Cardiac fibroblast (primary cell): ENCODE measurements at regions not wholly inside any gene's neighbourhood (a gene's known extent, or its start where the extent isn't known, plus 50 kb on each side); places are given as distances from the start of the nearest gene placed in this dataset.

Experiments
- DNase-seq, 2 donors: peaks; one replicate each; pipeline versions ENCODE4 v3.0.0 to v3.0.0-alpha.2; 2010; ENCODE audit warnings: low read depth in 2 of 2
- H3K4me3 ChIP-seq, 2 donors: replicated peaks in 1 of 2; 1 replicate in 1 of 2; 2 replicates in 1 of 2; pipeline ENCODE4 v1.5.1; 2011; ENCODE audit warnings: low read depth in 2 of 2, low read length in 2 of 2, mild to moderate bottlenecking in 2 of 2, moderate library complexity in 1 of 2
- CTCF ChIP-seq: IDR thresholded peaks from one replicate; pipeline ENCODE4 v1.5.1; 2011; ENCODE audit warnings: low read depth, mild to moderate bottlenecking, low read length, inconsistent platforms

DNA sequence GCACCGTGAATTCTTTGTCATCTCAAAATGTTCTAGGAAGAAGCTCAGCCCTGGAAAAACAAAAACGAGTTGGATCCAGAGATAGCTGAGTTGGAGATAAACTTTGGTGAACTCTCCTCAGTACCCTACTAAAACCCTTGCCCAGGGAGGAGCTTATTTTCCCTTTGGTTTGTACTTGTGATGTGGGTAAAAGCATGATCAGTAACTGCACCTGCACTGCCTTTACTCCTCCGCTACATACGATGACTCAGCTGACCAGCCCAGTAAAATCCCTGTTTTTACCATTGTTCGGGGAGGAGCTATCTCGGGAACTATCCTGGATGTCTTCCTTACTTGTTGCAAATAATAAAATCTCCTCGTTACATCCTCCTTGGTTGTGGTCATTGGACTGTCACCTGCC, 359.3 kb downstream of the SH2D4B start:
- H3K4me3 ChIP-seq: no peak overlapping the region
- no peak for DNase-seq
- TF ChIP-seq CTCF: no peak

GRCh38 chr10:80900661-80901060, 363.0 kb downstream of the SH2D4B start:
- TF ChIP-seq CTCF: no peak
- DNase-seq: no peak
- no peak overlapping the region for H3K4me3 ChIP-seq

DNA sequence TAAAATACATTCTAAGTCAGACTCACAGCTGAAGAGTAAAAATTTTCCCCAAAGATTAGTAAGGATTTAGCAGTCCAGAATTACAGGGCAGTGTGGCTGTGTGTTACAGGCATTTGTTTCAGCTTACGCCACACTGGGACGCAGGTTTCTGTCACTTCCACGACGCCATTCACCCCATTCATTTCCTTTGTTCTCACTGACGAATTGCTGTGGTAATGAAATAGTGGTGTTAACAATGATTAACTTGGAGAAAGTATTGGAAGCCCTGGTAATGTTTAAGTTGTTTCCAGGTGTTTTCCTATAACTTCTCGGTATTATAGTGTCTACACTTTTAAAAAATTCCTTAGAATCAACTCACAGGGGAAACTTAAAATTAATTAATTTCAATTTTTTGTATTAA, 370.9 kb downstream of the SH2D4B start:
- H3K4me3 ChIP-seq: no peak overlapping the region
- DNase-seq: no peak
- TF ChIP-seq CTCF: no peak

GRCh38 chr10:80909254-80909653, 371.6 kb downstream of the SH2D4B start:
- no peak overlapping the region for H3K4me3 ChIP-seq
- TF ChIP-seq CTCF: no peak
- no peak for DNase-seq

DNA sequence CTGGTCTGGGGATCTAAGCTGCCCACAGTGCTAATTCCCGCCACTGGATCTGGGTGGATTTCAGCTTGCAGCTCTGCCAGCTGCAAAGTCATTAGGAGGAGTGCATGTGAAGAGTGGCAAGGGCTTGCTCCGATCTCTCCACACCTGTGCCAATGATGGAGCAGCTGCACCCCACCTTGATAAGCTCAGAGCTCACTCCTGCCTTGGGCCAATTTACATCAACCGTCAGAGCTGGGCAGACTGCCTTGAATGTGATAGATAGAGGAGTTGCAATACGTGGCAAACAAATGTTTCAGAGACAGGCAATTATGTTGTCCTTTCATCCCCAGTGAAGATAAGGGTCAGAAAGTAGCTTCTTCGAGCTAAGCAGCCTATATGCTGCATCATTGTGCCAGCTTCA, 379.9 kb downstream of the SH2D4B start:
- DNase-seq: no peak
- H3K4me3 ChIP-seq: no peak overlapping the region
- no peak for TF ChIP-seq CTCF

DNA sequence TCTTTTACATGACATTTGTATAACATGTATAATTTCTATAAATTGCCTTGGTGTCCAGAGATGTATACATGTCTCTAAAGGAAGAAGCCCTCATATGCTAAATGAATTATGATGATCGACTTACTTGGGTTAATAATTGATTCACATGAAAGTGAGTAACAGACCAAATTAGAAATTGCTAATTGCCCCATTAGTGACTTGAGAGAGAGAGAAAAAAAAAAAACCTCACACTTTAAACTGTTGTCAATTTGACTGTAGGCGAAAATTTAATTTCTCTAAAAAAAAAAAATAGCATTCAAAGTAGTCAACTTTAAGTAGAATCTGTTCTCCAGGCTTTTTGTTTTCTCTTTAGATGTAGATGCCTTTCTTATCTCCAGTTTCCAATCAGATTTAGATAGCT, 383.3 kb downstream of the SH2D4B start:
- DNase-seq: no peak
- TF ChIP-seq CTCF: no peak

More for the DNA sequence above, 383.3 kb downstream of the SH2D4B start:
- H3K4me3 ChIP-seq: no peak overlapping the region
